ENCODE measurements at regions not wholly inside any gene's neighbourhood (a gene's known extent, or its start where the extent isn't known, plus 50 kb on each side); places are given as distances from the start of the nearest gene placed in this dataset.

- TF ChIP-seq CREB1 (IDR thresholded peaks at IDR 0.05; ENCODE audit: low read depth) (no peak), MAX (IDR thresholded peaks at IDR 0.05) (no peak), FOXM1 (IDR thresholded peaks at IDR 0.05; ENCODE audit: borderline replicate concordance, low read depth) (no peak), CEBPB (IDR thresholded peaks at IDR 0.05) (no peak), REST (IDR thresholded peaks at IDR 0.05; ENCODE audit: low read depth) (no peak)
These were observed 250.9 kb downstream of the NR2F2 start for GRCh38 chr15:96581371-96581770.
